GM12872 (cell line): ENCODE measurements at regions not wholly inside any gene's neighbourhood (a gene's known extent, or its start where the extent isn't known, plus 50 kb on each side); places are given as distances from the start of the nearest gene placed in this dataset.

Experiments
- CTCF ChIP-seq: IDR thresholded peaks from 3 replicates; pipeline ENCODE4 v1.5.1; 2011; ENCODE audit warnings: low read depth, mild to moderate bottlenecking, low read length, moderate library complexity; ENCODE audit not compliant: insufficient read depth

- no peak for TF ChIP-seq CTCF
Observed at GRCh38 chr13:86201477-86201876, 402.3 kb upstream of the SLITRK6 start.

GRCh38 chr13:86193281-86193680, 394.1 kb upstream of the SLITRK6 start:
- no peak for TF ChIP-seq CTCF

GRCh38 chr13:86188170-86188569, 389.0 kb upstream of the SLITRK6 start:
- TF ChIP-seq CTCF = no peak

GRCh38 chr13:86185636-86186035, 386.4 kb upstream of the SLITRK6 start:
- TF ChIP-seq CTCF = no peak

GRCh38 chr13:86185107-86185506, 385.9 kb upstream of the SLITRK6 start:
- TF ChIP-seq CTCF = no peak

GRCh38 chr13:86174622-86175021, 375.4 kb upstream of the SLITRK6 start:
- no peak for TF ChIP-seq CTCF

GRCh38 chr13:86172961-86173360, 373.7 kb upstream of the SLITRK6 start:
- no peak for TF ChIP-seq CTCF

GRCh38 chr13:86161257-86161656, 362.0 kb upstream of the SLITRK6 start:
- TF ChIP-seq CTCF = no peak
